MM.1S (cell line): ENCODE measurements at regions not wholly inside any gene's neighbourhood (a gene's known extent, or its start where the extent isn't known, plus 50 kb on each side); places are given as distances from the start of the nearest gene placed in this dataset.

ENCODE experiments used
- DNase-seq: peaks from one replicate; pipeline ENCODE4 v3.0.0-alpha.2; 2015
- H2AFZ ChIP-seq: fragments of 300-600 bp; sonication (generic); 2 replicates; pipeline ENCODE4 v1.6.0; 2016; ENCODE audit warnings: antibody characterized with exemption, low read length
- H3F3A ChIP-seq: fragments of 300-600 bp; sonication (generic); 2 replicates; pipeline ENCODE4 v1.6.1; 2016; ENCODE audit warnings: mild to moderate bottlenecking, antibody characterized with exemption, low read length, moderate library complexity, mixed read lengths; ENCODE audit not compliant: insufficient read depth
- H3K27ac ChIP-seq: fragments of 300-600 bp; sonication (generic); 2 replicates; pipeline ENCODE4 v1.5.1; 2016; ENCODE audit warnings: mild to moderate bottlenecking, low read length
- H3K27me3 ChIP-seq: fragments of 300-600 bp; sonication (generic); replicated peaks from 2 replicates; pipeline ENCODE4 v1.6.0; 2016; ENCODE audit warnings: low read length; ENCODE audit not compliant: insufficient read depth
- H3K36me3 ChIP-seq: fragments of 300-600 bp; sonication (generic); replicated peaks from 2 replicates; pipeline ENCODE4 v1.6.1; 2016; ENCODE audit warnings: mild to moderate bottlenecking, low read length, mixed read lengths; ENCODE audit not compliant: insufficient read depth
- H3K4me1 ChIP-seq: fragments of 300-600 bp; sonication (generic); 2 replicates; pipeline ENCODE4 v1.6.1; 2016; ENCODE audit warnings: low read length, mixed read lengths
- H3K4me2 ChIP-seq: fragments of 300-600 bp; sonication (generic); 2 replicates; pipeline ENCODE4 v1.6.0; 2016; ENCODE audit warnings: low read depth, low read length
- H3K4me3 ChIP-seq: fragments of 300-600 bp; sonication (generic); 2 replicates; pipeline ENCODE4 v1.5.1; 2016; ENCODE audit warnings: low read length, mixed read lengths
- H3K79me2 ChIP-seq: fragments of 300-600 bp; sonication (generic); 2 replicates; pipeline ENCODE4 v1.6.1; 2016; ENCODE audit warnings: mixed run types, low read length, mixed read lengths
- H3K9ac ChIP-seq: fragments of 300-600 bp; sonication (generic); 2 replicates; pipeline ENCODE4 v1.6.1; 2016; ENCODE audit warnings: low read length, mixed read lengths
- H3K9me2 ChIP-seq: fragments of 300-600 bp; sonication (generic); replicated peaks from 2 replicates; pipeline ENCODE4 v1.6.1; 2016; ENCODE audit warnings: mild to moderate bottlenecking, low read length, mixed read lengths; ENCODE audit not compliant: insufficient read depth
- H3K9me3 ChIP-seq: fragments of 300-600 bp; sonication (generic); replicated peaks from 2 replicates; pipeline ENCODE4 v1.6.1; 2016; ENCODE audit warnings: mild to moderate bottlenecking, low read length, mixed read lengths; ENCODE audit not compliant: insufficient read depth
- H4K20me1 ChIP-seq: fragments of 300-600 bp; sonication (generic); 2 replicates; pipeline ENCODE4 v1.6.1; 2016; ENCODE audit warnings: mild to moderate bottlenecking, low read length, moderate library complexity, mixed read lengths; ENCODE audit not compliant: insufficient read depth
- CTCF ChIP-seq: fragments of 300-600 bp; sonication (generic); IDR thresholded peaks from 2 replicates; pipeline ENCODE4 v1.5.1; 2016; ENCODE audit warnings: antibody characterized with exemption, low read length, mixed read lengths
- EZH2 ChIP-seq: fragments of 300-600 bp; sonication (generic); optimal IDR thresholded peaks from 2 replicates; pipeline ENCODE3; 2017; ENCODE audit warnings: low read depth, mild to moderate bottlenecking, antibody characterized with exemption, low read length, mixed read lengths
- EZH2phosphoT487 ChIP-seq: fragments of 300-600 bp; sonication (generic); IDR thresholded peaks from 2 replicates; pipeline ENCODE4 v1.6.1; 2018; ENCODE audit warnings: antibody characterized with exemption, low read length

- Histone ChIP-seq H3K9me3 (no peaks in the 10 kb centered on the region), H3K4me2 (no peak overlapping the region), H3K79me2 (no peaks in the 10 kb centered on the region), H3K9me2 (no peaks in the 10 kb centered on the region), H3K9ac (no peak overlapping the region), H4K20me1 (no peaks in the 10 kb centered on the region), H3K4me3 (no peak overlapping the region), H3F3A (peaks cover 6% of the 10 kb centered on the region; the same call in 1 of the 2 replicates), H3K27ac (no peak overlapping the region), H3K27me3 (no peaks in the 10 kb centered on the region), H3K4me1 (peaks cover 16% of the 10 kb centered on the region), H2AFZ (no peak overlapping the region), H3K36me3 (no peaks in the 10 kb centered on the region)
- DNase-seq: no peak
- TF ChIP-seq CTCF: no peak
- no peak for TF ChIP-seq EZH2phosphoT487
- no peak for TF ChIP-seq EZH2
Observed at GRCh38 chr10:44745920-44746319, 165.2 kb upstream of the TMEM72 start.

DNA sequence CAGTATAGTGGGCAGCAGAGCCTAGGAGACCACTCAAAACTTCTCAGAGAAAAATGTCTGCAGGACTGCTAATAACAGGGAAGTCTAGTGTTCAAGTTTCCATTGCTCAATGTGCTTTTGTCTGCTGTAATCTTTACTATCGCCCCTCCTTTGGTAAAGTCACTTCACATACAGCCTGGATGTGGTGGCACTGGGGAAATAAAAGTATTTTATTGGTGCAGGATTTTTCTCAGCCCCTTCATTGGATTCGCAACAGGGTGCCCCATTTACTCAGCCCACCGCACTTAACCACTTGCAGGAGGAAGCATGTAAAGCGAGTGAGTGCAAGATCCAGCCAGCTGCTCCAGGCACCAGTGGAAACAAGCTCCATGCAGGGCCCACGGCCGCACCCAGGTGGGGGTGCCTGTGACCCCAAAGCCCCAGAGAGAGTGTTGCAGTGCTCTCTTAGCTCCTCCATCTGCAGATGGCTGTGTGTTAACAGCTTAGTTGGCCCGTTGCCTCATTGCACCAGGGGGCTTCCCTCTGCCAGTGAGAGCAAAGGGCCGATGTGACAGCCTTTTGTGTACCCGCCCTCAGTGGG, 163.5 kb upstream of the TMEM72 start:
- no peaks in the 10 kb centered on the region for H3F3A ChIP-seq
- H2AFZ ChIP-seq: no peak overlapping the region
- H3K9me3 ChIP-seq: no peaks in the 10 kb centered on the region
- no peaks in the 10 kb centered on the region for H3K36me3 ChIP-seq
- no peaks in the 10 kb centered on the region for H3K79me2 ChIP-seq
- H3K27ac ChIP-seq: no peak overlapping the region
- no peak overlapping the region for H3K9ac ChIP-seq
- TF ChIP-seq EZH2phosphoT487: no peak
- no peak overlapping the region for H3K4me3 ChIP-seq
- no peak overlapping the region for H3K4me2 ChIP-seq
- H3K27me3 ChIP-seq: no peaks in the 10 kb centered on the region
- no peaks in the 10 kb centered on the region for H3K9me2 ChIP-seq
- no peak for DNase-seq
- H3K4me1 ChIP-seq: peaks cover under 1% of the 10 kb centered on the region; the same call in 1 of the 2 replicates
- no peaks in the 10 kb centered on the region for H4K20me1 ChIP-seq

- no peak overlapping the region for H3K9ac ChIP-seq
- no peak overlapping the region for H3K27ac ChIP-seq
- H3K4me2 ChIP-seq: no peak overlapping the region
- H3K36me3 ChIP-seq: no peaks in the 10 kb centered on the region
- no peaks in the 10 kb centered on the region for H3F3A ChIP-seq
- TF ChIP-seq EZH2: no peak
- TF ChIP-seq EZH2phosphoT487: no peak
- TF ChIP-seq CTCF: no peak
- no peak overlapping the region for H3K4me3 ChIP-seq
- H3K4me1 ChIP-seq: no peaks in the 10 kb centered on the region
- no peaks in the 10 kb centered on the region for H3K27me3 ChIP-seq
- no peaks in the 10 kb centered on the region for H3K9me3 ChIP-seq
- no peaks in the 10 kb centered on the region for H3K9me2 ChIP-seq
- H4K20me1 ChIP-seq: no peaks in the 10 kb centered on the region
- H2AFZ ChIP-seq: no peak overlapping the region
- no peaks in the 10 kb centered on the region for H3K79me2 ChIP-seq
- no peak for DNase-seq
Observed at GRCh38 chr10:44749151-44749550, 162.0 kb upstream of the TMEM72 start.
